ENCODE measurements at regions not wholly inside any gene's neighbourhood (a gene's known extent, or its start where the extent isn't known, plus 50 kb on each side); places are given as distances from the start of the nearest gene placed in this dataset.

DNA sequence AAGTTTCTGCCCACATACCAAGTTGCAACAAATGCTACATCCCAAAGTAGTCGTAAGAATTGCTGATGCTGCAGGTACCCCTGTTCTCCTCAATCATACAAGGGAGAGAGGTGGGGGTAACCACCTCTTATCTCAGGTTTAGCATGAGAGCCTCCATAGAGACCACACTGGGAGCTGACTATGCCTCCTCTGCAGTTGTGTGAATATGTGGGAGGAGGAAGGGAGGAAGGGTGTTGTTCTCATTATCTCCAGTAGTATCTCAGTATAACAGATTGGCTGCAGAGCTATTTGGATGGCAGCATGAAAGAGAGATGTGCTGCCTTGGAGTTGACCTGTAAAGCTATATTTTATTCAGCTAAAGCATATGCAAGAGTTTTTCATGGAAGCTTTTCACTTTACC is 690.7 kb downstream of the KCNJ3 start:
- H3K27me3 Mint-ChIP-seq = peaks cover 0 to 5% (median 0%) of the 10 kb centered on the region in 3 donors
- no peak for ATAC-seq (ENCODE audit: low read depth in 2 of 2)
- no peaks in the 10 kb centered on the region for H3K4me1 Mint-ChIP-seq
- no peak overlapping the region for H3K4me3 Mint-ChIP-seq
- no peaks in the 10 kb centered on the region for H3K9me3 Mint-ChIP-seq
- no peaks in the 10 kb centered on the region for H3K36me3 Mint-ChIP-seq
- no peak for DNase-seq
- no peak overlapping the region for H3K27ac Mint-ChIP-seq

DNA sequence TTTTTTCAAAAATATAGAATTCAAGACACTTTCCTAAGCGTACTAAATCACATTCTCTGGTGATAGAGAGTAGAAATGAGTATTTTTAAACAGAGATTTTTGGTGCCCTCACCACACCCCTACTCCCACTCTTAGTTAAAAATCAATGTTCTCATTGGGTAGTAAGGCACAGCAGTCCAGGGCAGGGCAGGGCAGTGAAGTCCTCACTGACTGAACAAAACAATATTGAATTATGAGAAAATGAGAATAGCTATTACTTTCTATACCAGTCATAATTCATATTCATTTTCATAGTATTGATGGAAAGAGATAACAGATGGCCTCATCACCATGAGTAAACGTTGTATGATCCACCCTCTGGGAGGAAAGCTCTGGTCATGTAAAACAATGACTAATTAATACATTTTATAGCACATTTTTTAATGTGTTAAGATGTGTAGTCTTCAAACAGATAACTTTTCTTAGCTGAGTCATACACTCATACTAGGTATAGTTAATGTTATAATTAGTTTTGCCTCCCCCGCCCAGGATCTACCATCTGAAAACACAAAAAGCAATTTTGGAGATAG is 686.1 kb downstream of the KCNJ3 start:
- Mint-ChIP-seq H3K4me3 (no peak overlapping the region), H3K36me3 (no peaks in the 10 kb centered on the region), H3K9me3 (no peaks in the 10 kb centered on the region), H3K4me1 (no peaks in the 10 kb centered on the region), H3K27ac (no peak overlapping the region), H3K27me3 (peaks cover 0 to 9% (median 0%) of the 10 kb centered on the region in 3 donors)
- ATAC-seq (ENCODE audit: low read depth in 2 of 2) (no peak), DNase-seq (no peak)

DNA sequence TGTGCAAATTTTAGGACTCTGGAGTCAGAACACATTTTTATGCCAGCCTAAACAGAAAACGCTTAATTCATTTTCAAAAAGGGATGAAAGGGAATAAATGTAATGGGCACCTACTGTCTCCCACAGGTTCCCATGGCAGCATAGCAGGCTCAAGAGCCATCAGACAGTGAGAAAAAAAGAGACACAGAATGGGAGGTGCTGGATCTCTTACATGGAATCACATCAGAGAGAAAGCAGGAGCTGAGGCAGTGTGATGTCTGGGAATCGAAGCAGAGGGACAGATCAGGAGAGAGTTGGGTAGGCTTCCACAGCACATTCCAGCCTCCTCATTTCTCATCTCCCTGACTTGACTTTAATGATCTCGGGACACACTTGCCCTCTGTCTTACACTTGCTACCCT is 684.3 kb downstream of the KCNJ3 start:
- Mint-ChIP-seq H3K27ac (no peak overlapping the region), H3K27me3 (peaks cover 0 to 9% (median 0%) of the 10 kb centered on the region in 3 donors)
- DNase-seq = no peak

DNA sequence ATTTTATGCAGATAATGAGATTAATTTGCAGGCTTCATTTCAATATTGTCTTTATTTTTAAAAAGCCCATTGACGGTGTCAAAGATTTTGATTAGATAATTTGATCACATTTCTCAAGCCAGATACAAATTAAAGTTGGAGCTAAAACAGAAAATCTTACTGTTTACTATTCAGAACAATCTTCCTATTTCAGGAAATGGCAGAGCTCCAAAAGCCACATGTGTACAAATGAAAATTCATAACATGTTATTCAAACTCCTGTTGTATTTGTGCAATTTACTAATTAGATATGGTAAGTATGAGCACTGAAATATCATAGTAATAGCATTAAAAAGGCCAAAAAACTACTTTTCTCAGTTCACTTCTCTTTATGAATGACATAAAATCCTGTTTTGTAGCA is 682.9 kb downstream of the KCNJ3 start:
- Mint-ChIP-seq H3K4me3 (no peak overlapping the region), H3K27ac (no peak overlapping the region), H3K27me3 (peaks cover 0 to 4% (median 0%) of the 10 kb centered on the region in 3 donors), H3K9me3 (no peaks in the 10 kb centered on the region), H3K4me1 (no peaks in the 10 kb centered on the region), H3K36me3 (no peaks in the 10 kb centered on the region)
- ATAC-seq (ENCODE audit: low read depth in 2 of 2) (no peak), DNase-seq (no peak)

More for the DNA sequence above, 684.3 kb downstream of the KCNJ3 start:
- Mint-ChIP-seq H3K4me1 (no peaks in the 10 kb centered on the region), H3K9me3 (no peaks in the 10 kb centered on the region), H3K36me3 (no peaks in the 10 kb centered on the region), H3K4me3 (no peak overlapping the region)
- no peak for ATAC-seq (ENCODE audit: low read depth in 2 of 2)

DNA sequence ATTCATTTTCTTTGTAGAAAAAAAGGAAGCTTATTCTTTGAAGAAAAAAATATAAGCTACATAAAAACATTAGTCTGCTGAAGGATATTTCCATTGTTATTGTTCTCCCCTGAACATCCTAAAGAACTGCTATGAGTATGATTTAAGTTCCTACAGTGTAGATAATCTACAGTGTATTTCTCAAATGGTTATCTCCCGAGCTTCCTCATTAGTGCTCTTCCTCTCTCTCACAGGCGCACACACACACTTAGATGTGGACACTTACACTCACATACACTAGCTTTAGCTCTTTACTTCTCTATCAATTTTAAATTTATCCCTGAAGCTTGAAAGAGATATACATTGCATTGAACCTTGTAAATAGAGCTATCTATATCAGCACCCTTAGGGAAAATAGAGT is 681.0 kb downstream of the KCNJ3 start:
- ATAC-seq (ENCODE audit: low read depth in 2 of 2) = no peak
- no peaks in the 10 kb centered on the region for H3K4me1 Mint-ChIP-seq
- DNase-seq = no peak
- H3K36me3 Mint-ChIP-seq = no peaks in the 10 kb centered on the region
- peaks cover 0 to 4% (median 0%) of the 10 kb centered on the region in 3 donors for H3K27me3 Mint-ChIP-seq
- no peak overlapping the region for H3K4me3 Mint-ChIP-seq
- no peak overlapping the region for H3K27ac Mint-ChIP-seq
- H3K9me3 Mint-ChIP-seq = no peaks in the 10 kb centered on the region

DNA sequence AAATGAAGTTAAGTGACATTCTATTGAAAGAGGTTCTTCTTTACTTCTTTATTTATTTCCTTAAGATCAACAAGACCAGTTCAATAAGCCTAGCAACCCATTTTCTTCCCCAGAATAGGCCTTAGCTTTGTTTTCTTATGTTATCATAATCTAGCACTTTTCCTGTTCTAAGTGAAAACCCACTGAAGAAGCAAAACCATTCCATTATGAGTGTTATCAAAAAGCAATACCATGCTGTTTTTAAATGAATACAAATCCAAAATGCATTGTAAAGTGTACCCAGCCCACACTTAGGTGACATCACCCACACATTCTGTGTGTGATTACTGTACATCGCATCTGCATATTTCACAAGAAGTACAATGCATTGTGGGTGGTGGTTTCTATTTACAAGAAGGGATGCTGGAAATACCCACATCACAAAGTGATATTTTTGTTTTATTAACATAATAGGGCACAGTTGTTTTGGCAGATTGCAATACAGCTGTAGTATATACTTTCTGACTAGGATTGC is 679.5 kb downstream of the KCNJ3 start:
- H3K27ac Mint-ChIP-seq = no peak overlapping the region
- no peaks in the 10 kb centered on the region for H3K9me3 Mint-ChIP-seq
- H3K4me3 Mint-ChIP-seq = no peak overlapping the region
- H3K36me3 Mint-ChIP-seq = no peaks in the 10 kb centered on the region
- no peak for DNase-seq
- ATAC-seq (ENCODE audit: low read depth in 2 of 2) = no peak
- no peaks in the 10 kb centered on the region for H3K4me1 Mint-ChIP-seq
- peaks cover 0 to 2% (median 0%) of the 10 kb centered on the region in 3 donors for H3K27me3 Mint-ChIP-seq

DNA sequence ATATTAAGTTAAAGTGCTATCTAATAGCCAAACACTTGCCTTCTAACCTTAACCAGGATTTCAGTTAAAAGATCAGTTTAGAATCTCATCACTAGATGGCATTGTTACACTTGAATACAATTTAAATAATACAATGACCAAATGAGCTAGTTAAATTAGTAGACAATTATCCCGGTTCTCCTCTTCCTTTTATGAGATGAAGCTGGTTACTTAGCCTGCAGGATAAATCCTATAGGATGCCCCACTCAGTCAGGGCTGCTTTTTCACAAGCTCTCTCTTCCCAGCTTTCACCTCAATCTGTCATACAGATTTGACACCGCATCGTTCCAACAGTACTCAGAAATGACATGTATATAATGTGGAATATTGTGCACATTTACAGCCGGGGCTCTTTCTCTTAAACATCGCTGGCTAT is 678.8 kb downstream of the KCNJ3 start:
- Mint-ChIP-seq H3K27ac (no peak overlapping the region), H3K4me1 (no peaks in the 10 kb centered on the region), H3K9me3 (no peaks in the 10 kb centered on the region), H3K36me3 (no peaks in the 10 kb centered on the region), H3K27me3 (no peaks in the 10 kb centered on the region), H3K4me3 (no peak overlapping the region)
- DNase-seq (no peak), ATAC-seq (ENCODE audit: low read depth in 2 of 2) (no peak)

DNA sequence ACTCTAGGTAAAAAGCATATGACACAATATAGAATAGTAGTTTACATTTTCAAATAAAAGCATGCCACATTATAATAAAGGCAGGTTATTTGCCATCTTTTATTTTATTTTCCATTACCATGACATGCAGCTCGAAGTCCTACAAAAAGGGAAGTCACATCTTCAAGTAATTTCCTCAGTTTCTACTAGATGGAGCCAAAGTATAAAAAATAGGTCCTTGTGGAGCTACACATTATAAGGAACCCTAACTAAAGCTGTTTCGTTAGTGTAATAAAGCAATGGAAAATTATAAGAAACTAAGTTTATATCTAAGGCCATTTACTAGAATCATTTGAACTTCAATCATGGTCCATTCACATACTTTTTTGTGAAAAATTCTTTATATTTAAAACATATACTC is 674.5 kb downstream of the KCNJ3 start:
- H3K4me1 Mint-ChIP-seq = no peaks in the 10 kb centered on the region
- H3K36me3 Mint-ChIP-seq = no peaks in the 10 kb centered on the region
- no peak overlapping the region for H3K4me3 Mint-ChIP-seq
- H3K27me3 Mint-ChIP-seq = no peaks in the 10 kb centered on the region
- no peak overlapping the region for H3K27ac Mint-ChIP-seq
- H3K9me3 Mint-ChIP-seq = no peaks in the 10 kb centered on the region
- ATAC-seq (ENCODE audit: low read depth in 2 of 2) (no peak), DNase-seq (no peak)

DNA sequence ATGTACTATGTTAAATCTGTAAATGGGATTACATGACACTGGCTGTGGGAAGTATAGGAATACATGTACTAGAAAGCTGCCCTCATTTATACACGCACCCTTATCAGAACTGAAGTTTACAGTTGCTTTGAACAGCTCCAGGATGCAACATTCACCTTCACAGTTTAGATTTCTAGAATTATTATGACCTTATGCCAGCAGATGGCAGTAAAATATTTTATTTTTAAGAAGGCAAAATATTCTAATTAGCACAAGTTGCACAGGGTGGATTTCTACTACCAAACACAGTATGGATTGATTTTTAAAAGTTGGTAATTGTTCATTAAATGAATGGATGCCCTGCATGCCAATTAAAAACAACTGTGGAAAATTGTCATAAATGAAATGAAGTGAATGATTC is 670.4 kb downstream of the KCNJ3 start:
- ATAC-seq (ENCODE audit: low read depth in 2 of 2) = no peak
- Mint-ChIP-seq H3K36me3 (no peaks in the 10 kb centered on the region), H3K4me1 (no peaks in the 10 kb centered on the region), H3K27me3 (no peaks in the 10 kb centered on the region), H3K27ac (no peak overlapping the region), H3K4me3 (no peak overlapping the region), H3K9me3 (no peaks in the 10 kb centered on the region)
- DNase-seq = no peak

DNA sequence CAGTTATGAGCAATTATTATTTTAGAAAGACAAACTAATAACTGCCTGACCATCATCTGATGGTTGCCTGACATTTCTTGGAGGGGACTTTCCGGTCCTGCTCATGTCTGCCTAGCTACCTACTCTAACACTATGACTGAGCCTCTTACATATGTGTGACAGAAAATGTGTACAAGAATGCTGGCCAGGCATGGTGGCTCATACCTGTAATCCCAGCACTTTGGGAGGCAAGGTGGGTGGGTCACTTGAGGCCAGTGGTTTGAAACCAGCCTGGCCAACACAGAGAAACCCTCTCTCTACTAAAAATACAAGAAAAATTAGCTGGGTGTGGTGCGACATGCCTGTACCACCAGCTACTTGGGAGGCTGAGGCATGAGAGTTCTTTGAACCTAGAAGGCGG is 666.3 kb downstream of the KCNJ3 start:
- H3K4me1 Mint-ChIP-seq = no peaks in the 10 kb centered on the region
- no peaks in the 10 kb centered on the region for H3K27me3 Mint-ChIP-seq
- peaks cover 0 to 3% (median 0%) of the 10 kb centered on the region in 7 donors for H3K9me3 Mint-ChIP-seq
- no peak overlapping the region for H3K27ac Mint-ChIP-seq
- H3K4me3 Mint-ChIP-seq = no peak overlapping the region
- DNase-seq (no peak), ATAC-seq (ENCODE audit: low read depth in 2 of 2) (no peak)
- no peaks in the 10 kb centered on the region for H3K36me3 Mint-ChIP-seq

DNA sequence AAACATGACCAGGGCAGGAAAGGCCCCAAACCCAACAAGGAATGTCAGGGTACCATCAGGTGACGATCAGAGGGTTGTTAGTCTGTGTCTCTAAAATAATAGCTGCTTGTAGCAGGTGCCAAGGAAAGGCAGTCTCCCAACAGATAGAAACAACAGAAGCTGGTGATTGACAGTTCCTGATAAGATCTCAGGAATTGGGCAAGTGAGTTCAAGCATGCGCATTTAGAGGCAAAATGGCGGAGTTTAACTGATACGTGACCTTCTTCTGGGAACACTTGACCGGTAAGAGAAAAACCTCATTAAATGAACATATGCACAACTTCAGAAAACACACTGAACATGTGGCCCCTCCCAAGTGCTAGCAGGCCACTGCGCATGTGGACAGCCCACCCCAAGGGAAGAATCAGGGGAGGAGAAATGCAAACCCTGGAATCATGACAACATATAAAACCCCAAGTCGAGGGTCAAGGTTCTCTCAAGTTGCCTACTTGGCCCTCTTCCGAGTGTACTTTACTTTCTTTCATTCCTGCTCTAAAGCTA is 664.9 kb downstream of the KCNJ3 start:
- H3K4me1 Mint-ChIP-seq = no peaks in the 10 kb centered on the region
- peaks cover 0 to 7% (median 3%) of the 10 kb centered on the region in 7 donors for H3K9me3 Mint-ChIP-seq
- H3K27ac Mint-ChIP-seq = no peak overlapping the region
- no peaks in the 10 kb centered on the region for H3K27me3 Mint-ChIP-seq
- no peak for ATAC-seq (ENCODE audit: low read depth in 2 of 2)
- DNase-seq = no peak
- H3K4me3 Mint-ChIP-seq = no peak overlapping the region
- no peaks in the 10 kb centered on the region for H3K36me3 Mint-ChIP-seq

DNA sequence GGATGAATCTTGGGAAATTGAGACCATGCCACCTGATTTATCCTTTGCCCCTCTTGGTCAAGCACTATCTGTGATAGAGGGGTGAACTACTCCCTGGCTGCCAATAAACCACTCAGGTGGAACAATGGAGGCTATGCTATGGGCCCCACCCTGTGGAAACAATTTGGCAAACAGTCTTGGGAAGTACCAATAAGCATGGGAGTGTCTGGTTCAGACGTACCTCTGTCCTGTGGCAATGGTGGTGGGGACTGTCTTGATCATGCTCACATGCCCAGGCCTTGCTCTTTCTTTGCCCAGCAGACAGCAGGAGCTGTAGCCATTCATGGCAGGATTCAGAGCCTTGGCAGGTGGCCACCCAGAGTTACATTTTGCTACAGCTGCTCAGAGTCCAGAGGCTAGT is 658.7 kb downstream of the KCNJ3 start:
- ATAC-seq (ENCODE audit: low read depth in 2 of 2) (no peak), DNase-seq (no peak)
- H3K4me3 Mint-ChIP-seq = peak overlapping the region in 1 of 8 donors; percentile 49
- no peaks in the 10 kb centered on the region for H3K36me3 Mint-ChIP-seq
- H3K4me1 Mint-ChIP-seq = no peaks in the 10 kb centered on the region
- H3K27me3 Mint-ChIP-seq = no peaks in the 10 kb centered on the region
- peaks cover 3 to 18% (median 9%) of the 10 kb centered on the region in 7 donors for H3K9me3 Mint-ChIP-seq
- no peak overlapping the region for H3K27ac Mint-ChIP-seq

DNA sequence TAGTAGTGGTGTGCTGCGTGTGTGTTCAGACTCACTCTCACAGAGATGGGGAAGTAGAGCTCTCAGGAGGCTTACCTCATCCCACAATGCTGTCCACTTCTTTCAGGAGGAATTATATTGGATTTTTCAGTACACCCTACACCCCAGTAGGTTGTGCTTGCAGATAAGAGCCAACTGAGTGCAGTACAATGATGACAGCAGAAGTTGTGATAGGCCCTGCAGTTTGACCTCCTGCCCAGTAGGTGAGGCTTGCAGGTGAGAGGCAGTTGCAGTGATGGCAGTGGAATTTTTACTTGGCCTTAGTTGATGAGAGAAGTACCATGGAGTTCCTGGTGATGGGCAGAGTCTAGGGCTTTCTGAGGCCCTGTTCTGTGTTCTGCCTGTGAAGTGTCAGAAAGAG is 657.8 kb downstream of the KCNJ3 start:
- Mint-ChIP-seq H3K9me3 (peaks cover 3 to 18% (median 9%) of the 10 kb centered on the region in 7 donors), H3K27ac (no peak overlapping the region), H3K4me3 (no peak overlapping the region), H3K27me3 (no peaks in the 10 kb centered on the region), H3K36me3 (no peaks in the 10 kb centered on the region), H3K4me1 (no peaks in the 10 kb centered on the region)
- DNase-seq (no peak), ATAC-seq (ENCODE audit: low read depth in 2 of 2) (no peak)

DNA sequence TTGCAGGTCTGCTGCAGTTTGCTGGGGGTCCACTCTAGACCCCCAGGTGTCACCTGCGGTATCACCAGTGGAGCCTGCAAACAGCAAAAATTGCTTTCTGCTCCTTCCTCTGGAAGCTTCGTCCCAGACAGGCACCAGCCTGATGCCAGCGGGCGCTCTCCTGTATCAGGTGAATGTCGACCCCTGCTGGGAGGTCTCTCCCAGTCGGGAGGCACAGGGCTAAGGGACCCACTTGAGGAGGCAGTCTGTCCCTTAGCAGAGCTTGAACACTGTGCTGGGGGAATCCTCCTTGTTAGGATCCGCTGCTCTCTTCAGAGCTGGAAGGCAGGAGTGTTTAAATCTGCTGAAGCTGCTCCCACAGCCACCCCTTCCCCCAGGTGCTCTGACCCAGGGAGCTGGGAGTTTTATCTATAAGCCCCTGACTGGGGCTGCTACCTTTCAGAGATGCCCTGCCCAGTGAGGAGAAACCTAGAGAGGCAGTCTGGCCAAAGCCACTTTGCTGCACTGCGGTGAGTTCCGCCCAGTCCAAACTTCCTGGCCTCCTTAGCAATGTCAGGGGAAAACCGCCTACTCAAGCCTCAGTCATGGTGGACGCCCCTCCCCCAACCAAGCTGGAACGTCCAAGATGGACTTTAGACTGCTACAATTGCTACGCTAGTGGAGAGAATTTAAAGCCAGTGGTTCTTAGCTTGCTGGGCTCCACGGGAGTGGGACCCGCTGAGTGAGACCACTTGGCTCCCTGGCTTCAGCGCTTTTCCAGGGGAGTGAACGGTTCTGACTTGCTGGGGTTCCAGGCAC is 652.5 kb downstream of the KCNJ3 start:
- H3K27me3 Mint-ChIP-seq = no peaks in the 10 kb centered on the region
- peaks cover 0 to 6% (median 3%) of the 10 kb centered on the region in 7 donors for H3K9me3 Mint-ChIP-seq
- no peaks in the 10 kb centered on the region for H3K4me1 Mint-ChIP-seq
- ATAC-seq (ENCODE audit: low read depth in 2 of 2) = no peak
- DNase-seq = no peak
- no peak overlapping the region for H3K27ac Mint-ChIP-seq
- no peak overlapping the region for H3K4me3 Mint-ChIP-seq
- H3K36me3 Mint-ChIP-seq = no peaks in the 10 kb centered on the region

Data from naive B cell (primary cell).